ENCODE measurements at regions not wholly inside any gene's neighbourhood (a gene's known extent, or its start where the extent isn't known, plus 50 kb on each side); places are given as distances from the start of the nearest gene placed in this dataset.

DNA sequence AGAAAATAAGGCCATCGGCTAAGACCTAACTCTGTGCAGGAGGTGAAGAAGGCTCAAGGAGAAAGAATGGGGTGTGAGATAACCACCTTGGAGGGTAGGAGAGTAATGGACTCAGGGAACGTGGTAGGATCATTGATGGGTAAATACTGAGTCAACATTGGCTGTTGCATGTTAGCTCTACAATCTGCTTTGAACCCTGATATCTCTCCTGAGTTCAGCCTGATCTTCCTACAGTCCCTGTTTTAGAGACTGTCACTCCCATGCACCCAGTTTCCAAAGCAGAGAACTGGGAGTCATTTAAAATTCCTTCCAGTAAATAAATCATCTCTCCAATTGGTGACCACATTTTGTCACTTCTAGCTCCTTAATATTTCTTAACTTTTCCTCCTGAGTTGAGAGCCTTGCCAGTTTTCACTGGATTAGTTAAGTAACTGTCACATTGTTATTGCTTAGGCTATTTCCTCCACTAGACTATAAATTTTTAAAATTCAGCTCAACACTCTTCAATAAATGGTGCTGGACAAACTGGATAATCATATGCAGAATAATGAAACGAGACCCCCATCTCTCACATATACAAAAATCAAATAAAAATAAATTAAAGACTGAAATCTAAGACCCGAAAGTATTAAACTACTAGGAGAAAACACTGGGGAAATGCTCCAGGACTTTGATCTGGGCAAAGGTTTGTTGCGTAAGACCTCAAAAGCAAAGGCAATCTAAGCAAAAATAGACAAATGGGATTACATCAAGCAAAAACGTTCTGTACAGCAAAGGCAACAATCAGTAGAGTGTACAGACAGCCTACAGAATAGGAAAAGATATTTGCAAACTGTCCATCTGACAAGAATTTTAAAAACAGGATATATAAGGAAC is 138.9 kb upstream of the TMEM170B start:
- H3K36me3 Mint-ChIP-seq = no peaks in the 10 kb centered on the region
- no peak overlapping the region for H3K27ac Mint-ChIP-seq
- no peaks in the 10 kb centered on the region for H3K27me3 Mint-ChIP-seq
- DNase-seq (ENCODE audit: low spot score in 2 of 2) = no peak
- H3K4me1 Mint-ChIP-seq = peaks cover 19% of the 10 kb centered on the region
- ATAC-seq (ENCODE audit: low read depth) = no peak
- H3K9me3 Mint-ChIP-seq = no peaks in the 10 kb centered on the region
- no peak overlapping the region for H3K4me3 Mint-ChIP-seq

DNA sequence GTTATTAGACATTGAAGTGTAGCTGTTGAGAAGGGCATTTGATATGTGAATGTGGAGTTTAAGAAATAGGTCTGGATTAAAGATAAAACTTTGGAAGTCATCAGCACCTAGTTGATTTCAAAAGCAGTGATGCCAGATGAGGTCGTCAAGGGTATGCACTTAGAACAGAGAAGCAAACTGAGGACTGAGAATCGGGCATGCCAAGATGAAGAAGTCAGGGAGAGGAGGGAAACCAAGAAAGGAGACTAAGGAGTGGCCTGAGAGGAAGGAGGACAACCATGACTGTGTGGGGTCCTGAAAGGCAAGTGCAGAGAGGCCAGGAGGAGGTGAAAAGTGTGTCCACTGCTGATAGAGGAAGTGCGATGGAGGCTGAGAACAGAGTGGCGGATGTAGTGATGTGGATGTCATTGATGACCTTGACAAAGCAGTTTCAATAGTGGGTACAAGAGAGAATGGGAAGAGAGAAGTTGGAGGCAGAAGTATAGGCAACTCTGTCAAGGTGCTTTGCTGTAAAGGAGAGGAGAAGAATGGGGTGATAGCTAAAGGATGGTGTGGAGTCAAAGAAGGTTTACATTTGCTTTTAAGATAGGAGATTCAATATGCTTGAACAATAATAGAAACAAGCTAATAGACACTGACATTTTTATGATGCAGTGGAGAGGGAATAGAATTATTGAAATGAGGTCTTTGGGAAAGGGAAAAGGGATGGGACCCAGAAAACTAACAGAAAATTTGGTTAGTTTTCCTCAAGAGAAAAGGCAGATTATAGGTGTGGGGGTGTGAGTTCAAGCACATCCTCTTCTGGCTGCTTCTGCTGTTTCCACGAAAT is 139.7 kb upstream of the TMEM170B start:
- no peak for DNase-seq (ENCODE audit: low spot score in 2 of 2)
- no peaks in the 10 kb centered on the region for H3K36me3 Mint-ChIP-seq
- H3K27ac Mint-ChIP-seq = no peak overlapping the region
- H3K27me3 Mint-ChIP-seq = no peaks in the 10 kb centered on the region
- H3K4me3 Mint-ChIP-seq = no peak overlapping the region
- no peak for ATAC-seq (ENCODE audit: low read depth)
- peaks cover 11% of the 10 kb centered on the region for H3K4me1 Mint-ChIP-seq
- H3K9me3 Mint-ChIP-seq = no peaks in the 10 kb centered on the region

DNA sequence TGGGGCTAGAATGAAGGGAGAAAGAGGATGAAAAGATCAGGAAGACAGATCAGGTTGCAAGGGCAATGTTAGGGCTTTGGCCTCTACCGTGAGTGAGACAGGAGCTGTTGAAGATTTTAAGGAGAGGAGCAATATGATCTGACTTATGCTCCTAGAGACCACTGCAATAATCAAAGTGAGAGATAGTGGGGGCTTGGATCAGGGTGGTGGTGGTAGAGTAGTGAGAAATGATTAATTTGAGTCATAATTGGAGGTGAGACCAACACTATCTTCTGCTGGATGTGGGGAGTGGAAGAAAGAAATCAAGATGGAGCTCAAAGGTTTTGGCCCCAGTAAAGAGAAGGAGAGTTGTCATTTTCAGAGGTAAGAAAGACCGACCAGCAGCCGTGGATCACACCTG is 140.7 kb upstream of the TMEM170B start:
- no peak overlapping the region for H3K4me3 Mint-ChIP-seq
- no peaks in the 10 kb centered on the region for H3K9me3 Mint-ChIP-seq
- ATAC-seq (ENCODE audit: low read depth) (no peak), DNase-seq (ENCODE audit: low spot score in 2 of 2) (no peak)
- H3K27me3 Mint-ChIP-seq = no peaks in the 10 kb centered on the region
- no peak overlapping the region for H3K27ac Mint-ChIP-seq
- no peaks in the 10 kb centered on the region for H3K36me3 Mint-ChIP-seq
- peaks cover 13% of the 10 kb centered on the region for H3K4me1 Mint-ChIP-seq

DNA sequence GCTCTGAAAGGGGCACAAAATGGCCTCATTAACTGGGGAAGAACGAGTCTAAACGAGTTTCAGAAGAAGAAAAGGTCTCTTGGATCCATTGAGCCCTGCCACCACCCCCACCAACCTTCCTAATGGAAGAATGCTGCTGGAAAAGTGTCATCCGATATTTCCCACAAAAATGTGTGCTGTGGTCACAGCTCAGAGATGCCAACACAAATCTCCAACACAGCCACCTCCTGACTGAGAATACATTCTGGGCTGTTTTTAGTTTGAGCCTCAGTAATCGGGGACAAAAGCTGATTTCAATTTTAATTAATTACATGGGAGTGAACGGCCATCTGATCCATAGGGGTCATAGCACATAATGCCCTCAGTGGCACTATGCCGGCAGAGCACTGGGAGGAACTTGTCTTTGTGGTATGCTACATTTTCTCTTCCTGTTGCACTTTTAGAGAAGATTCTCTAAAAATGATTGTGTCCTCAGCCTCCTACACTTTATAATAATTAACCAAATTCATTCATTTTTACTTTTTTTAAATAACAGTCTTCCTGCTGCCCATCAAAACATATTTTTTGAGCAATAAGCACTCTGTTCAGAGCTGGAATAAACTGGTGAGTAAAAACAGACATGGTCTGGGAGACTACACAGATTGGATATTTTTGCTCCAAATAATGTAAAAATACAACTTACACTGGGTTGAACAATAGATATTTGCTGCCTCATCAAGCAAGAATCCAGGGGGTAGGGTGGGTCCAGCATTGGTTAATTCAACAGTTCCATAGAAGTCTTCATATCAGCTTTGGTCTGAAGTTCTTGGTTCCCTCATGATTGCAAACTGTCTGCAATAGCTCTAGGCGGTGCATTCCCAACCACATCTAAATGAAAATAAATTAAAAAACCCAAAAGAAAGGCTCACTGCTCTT is 143.6 kb upstream of the TMEM170B start:
- Mint-ChIP-seq H3K4me3 (no peak overlapping the region), H3K27ac (no peak overlapping the region), H3K9me3 (no peaks in the 10 kb centered on the region)

DNA sequence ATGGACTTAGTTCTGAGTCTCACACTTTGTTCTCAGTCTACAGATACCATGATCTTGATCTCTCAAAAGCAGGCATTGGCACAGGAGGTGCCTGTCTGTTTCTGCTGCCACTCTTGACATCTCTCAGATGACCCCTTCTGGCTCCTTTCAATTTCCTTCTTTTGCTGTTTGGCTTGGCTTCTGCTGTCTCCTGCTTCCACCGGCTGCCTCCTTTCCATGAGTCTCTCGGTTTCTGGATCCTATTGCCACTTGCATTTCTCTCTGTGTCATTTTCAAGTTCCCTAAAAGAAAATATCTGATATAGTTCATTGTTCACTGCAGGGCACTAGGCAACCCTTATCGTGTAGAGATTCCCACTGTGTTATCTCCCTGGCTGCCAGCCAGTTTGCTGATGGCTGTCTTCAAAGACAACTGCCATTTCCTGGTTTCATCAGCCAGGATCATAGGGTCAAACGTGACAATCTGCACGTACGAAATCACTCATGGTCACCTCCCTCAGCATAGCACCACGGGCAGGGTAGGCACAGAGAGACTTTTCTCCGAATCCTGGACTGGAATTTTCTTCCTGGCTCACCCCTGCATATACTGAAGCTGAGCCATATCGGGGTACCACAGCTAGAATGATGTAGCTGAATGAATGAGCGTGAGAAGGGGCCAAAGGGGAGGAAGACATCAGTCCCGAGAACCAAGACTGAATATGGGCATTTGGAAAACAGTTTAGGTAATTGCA is 144.6 kb upstream of the TMEM170B start:
- H3K36me3 Mint-ChIP-seq = no peaks in the 10 kb centered on the region
- H3K27ac Mint-ChIP-seq = no peak overlapping the region
- H3K4me1 Mint-ChIP-seq = peaks cover 13% of the 10 kb centered on the region
- DNase-seq (ENCODE audit: low spot score in 2 of 2) (no peak), ATAC-seq (ENCODE audit: low read depth) (no peak)
- no peaks in the 10 kb centered on the region for H3K27me3 Mint-ChIP-seq
- no peaks in the 10 kb centered on the region for H3K9me3 Mint-ChIP-seq
- H3K4me3 Mint-ChIP-seq = no peak overlapping the region

More for the DNA sequence above, 143.6 kb upstream of the TMEM170B start:
- peaks cover 13% of the 10 kb centered on the region for H3K4me1 Mint-ChIP-seq
- no peak for DNase-seq (ENCODE audit: low spot score in 2 of 2)
- no peaks in the 10 kb centered on the region for H3K27me3 Mint-ChIP-seq
- ATAC-seq (ENCODE audit: low read depth) = no peak
- no peaks in the 10 kb centered on the region for H3K36me3 Mint-ChIP-seq

DNA sequence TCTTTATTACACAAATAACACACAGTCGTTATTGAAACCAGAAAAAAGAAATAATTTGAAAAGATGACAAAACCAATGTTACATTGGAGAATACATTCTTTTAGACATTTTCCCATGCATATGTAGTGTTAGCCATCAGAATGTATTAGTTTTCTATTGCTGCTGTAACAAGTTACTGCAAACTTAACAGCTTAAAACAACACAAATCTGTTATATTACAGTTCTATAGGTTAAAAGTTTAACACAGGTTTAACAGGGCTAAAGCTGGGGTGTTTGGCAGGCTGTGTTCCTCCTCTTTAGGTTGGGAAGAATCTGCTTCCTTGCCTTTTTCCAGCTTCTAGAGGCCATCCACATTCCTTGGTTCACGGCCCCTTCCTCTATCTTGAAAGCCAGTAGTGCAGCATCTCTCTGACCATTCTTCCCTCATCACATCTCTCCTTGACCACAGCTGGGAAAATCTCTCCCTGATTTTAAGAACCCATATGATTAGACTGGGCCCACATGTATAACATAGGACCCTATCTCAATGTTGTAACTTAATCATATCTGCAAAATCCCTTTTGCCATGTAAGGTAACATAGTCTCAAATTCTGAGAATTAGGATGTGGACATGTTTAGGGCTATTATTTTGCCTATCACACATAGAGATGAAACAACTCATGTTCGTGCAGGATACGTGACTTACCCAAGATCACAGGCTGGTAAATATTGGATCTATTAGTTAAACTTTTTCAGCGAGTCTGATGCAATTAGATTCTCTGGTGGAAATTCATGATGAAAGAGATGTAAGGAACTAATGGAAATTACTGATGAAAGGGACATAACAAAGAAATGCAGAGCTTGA is 145.4 kb upstream of the TMEM170B start:
- Mint-ChIP-seq H3K4me1 (peaks cover 8% of the 10 kb centered on the region), H3K27me3 (no peaks in the 10 kb centered on the region)
- ATAC-seq (ENCODE audit: low read depth) = no peak

DNA sequence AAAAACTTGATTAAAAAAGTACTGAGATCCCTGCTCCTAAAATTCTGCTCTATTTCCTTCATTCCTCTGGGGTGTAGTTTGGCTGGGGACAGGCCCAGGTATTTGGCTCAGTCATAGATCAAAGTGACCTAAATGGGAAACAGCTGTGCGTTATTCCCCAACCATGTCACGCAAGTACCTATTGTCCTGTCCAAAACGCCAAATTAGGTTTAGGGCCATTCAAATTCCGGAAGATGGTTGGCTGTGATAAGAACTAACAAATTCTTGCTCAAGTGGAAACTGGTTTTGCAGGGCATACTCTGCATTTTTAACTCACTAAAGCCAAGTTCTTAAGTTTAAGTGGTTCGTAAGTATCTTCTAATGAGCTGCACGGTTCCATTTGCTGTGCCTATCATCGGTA is 147.6 kb upstream of the TMEM170B start:
- no peak for ATAC-seq (ENCODE audit: low read depth)
- Mint-ChIP-seq H3K27ac (no peak overlapping the region), H3K4me1 (peaks cover 23% of the 10 kb centered on the region), H3K36me3 (no peaks in the 10 kb centered on the region), H3K4me3 (no peak overlapping the region), H3K9me3 (no peaks in the 10 kb centered on the region), H3K27me3 (no peaks in the 10 kb centered on the region)
- DNase-seq (ENCODE audit: low spot score in 2 of 2) = no peak

More for the DNA sequence above, 145.4 kb upstream of the TMEM170B start:
- Mint-ChIP-seq H3K36me3 (no peaks in the 10 kb centered on the region), H3K9me3 (no peaks in the 10 kb centered on the region), H3K4me3 (no peak overlapping the region), H3K27ac (no peak overlapping the region)
- no peak for DNase-seq (ENCODE audit: low spot score in 2 of 2)

DNA sequence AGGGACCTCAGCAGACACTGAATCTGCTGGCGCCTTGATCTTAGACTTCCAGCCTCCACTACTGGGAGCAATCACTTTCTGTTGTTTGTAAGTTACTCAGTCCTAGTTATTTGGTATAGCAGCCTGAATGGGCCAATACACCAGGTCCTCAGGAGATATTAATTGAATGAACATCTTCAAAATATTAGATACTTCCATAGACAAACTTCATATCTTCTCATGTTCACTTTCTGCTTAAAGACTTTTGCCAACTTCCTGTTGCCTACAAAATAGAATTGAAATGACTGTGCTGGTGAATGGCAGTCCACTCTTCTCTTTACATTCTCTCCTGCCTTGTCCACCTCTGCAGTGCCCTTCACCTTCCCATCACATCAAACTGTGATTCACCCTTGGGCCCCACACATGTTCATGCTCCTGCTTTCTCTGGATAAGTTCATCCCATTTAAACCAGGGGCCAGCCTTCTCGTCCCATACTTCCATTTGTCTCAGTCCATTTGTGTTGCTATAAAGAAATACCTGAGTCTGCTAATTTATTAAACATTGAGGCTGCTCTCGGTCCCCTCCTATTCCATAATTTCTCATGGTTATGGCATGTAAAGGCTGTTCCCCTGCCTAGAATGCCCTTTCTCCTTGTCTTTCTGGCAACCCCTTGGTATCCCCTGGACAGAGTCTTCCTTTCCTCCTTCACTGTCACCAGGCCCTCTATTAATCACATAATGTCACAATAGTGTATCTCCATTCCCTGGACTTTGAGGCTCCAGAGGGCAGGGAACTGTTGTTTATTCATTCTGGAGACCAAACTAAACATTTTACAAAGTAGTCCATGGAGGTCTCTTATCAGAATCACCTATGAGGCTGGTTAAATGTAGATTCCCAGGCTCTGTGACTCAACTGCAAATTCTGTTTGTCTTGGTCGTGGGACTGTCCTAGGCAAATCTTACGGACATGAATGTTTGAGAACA is 148.3 kb upstream of the TMEM170B start:
- Mint-ChIP-seq H3K36me3 (no peaks in the 10 kb centered on the region), H3K27ac (no peak overlapping the region), H3K4me3 (no peak overlapping the region), H3K27me3 (no peaks in the 10 kb centered on the region), H3K4me1 (peaks cover 19% of the 10 kb centered on the region), H3K9me3 (no peaks in the 10 kb centered on the region)
- ATAC-seq (ENCODE audit: low read depth) (no peak), DNase-seq (ENCODE audit: low spot score in 2 of 2) (no peak)

DNA sequence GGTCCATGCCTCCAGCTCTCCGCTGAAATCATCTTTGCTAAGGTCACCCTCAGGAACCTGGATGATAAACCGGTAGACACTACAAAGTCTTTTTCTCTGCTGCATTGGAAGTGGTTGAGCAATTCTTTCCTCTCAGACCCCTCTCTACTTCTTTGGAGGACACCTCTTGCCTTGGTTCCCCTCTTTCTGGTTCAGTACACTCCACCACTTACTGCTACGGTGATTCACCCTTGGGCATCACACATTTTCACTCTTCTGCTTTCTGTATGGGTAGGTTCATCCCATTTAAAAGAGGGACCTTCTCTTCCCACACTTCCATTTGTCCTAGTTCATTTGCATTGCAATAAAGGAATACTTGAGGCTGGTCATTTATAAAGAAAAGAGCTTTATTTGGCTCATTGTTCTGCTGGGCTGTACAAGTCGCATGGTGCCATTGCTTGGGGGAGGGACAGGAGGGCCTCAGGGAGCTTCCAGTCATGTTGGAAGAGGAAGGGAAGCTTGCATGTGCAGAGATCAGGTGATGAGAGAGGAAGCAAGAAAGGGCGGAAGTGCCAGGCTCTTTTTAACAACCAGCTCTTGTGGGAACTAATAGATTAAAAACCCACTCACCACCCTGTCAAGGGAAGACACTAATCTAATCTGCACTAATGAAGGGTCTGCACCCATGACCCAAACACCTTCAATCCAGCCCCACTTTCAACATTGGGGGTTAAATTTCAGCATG is 149.7 kb upstream of the TMEM170B start:
- Mint-ChIP-seq H3K9me3 (no peaks in the 10 kb centered on the region), H3K4me3 (no peak overlapping the region), H3K4me1 (peaks cover 20% of the 10 kb centered on the region), H3K27me3 (no peaks in the 10 kb centered on the region), H3K27ac (no peak overlapping the region), H3K36me3 (no peaks in the 10 kb centered on the region)
- DNase-seq (ENCODE audit: low spot score in 2 of 2) (no peak), ATAC-seq (ENCODE audit: low read depth) (peak; percentile 69)

DNA sequence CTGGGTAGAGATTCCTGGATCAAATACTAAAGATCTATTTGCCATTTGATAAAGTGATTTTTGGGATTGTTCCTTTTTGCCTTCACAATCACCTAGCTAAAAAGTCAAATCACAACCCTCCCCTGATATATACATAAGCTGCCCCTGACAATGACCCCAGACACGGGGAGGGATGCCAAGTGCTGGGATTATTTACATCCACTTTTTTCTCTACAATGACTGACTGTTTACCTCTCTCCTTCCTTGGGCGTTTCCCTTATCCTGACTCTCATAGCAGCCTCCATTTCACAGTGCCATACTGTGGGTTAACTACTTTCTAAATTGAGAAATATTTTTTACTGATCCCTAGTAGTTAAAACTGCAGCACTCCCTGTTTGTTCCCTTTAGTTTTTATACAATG is 150.8 kb upstream of the TMEM170B start:
- Mint-ChIP-seq H3K4me3 (no peak overlapping the region), H3K27ac (peak overlapping the region; percentile 61), H3K9me3 (no peaks in the 10 kb centered on the region), H3K36me3 (no peaks in the 10 kb centered on the region), H3K4me1 (peaks cover 26% of the 10 kb centered on the region), H3K27me3 (no peaks in the 10 kb centered on the region)
- DNase-seq (ENCODE audit: low spot score in 2 of 2) (no peak), ATAC-seq (ENCODE audit: low read depth) (no peak)

DNA sequence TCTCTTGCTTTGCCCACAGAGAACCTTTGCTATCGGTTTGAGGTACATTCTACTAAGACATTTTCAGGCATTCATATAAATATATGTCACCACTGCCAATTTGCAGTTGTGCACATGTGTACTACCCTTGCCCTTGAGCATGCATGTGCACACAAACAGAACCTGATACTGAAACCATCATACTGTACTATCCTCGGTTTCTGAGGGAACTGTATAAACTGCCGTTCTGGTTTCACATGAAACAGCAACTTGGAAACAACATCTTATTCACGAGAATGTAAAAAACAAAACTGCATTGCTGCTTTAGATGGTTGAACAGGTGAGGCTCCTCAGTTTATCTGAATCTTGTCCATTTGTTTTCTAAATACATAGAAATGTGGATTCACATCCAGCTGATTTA is 151.2 kb upstream of the TMEM170B start:
- ATAC-seq (ENCODE audit: low read depth) = peak; percentile 33
- peak in 1 of 2 donors; percentile 14 for DNase-seq (ENCODE audit: low spot score in 2 of 2)
- Mint-ChIP-seq H3K36me3 (no peaks in the 10 kb centered on the region), H3K27me3 (no peaks in the 10 kb centered on the region), H3K4me3 (peak overlapping the region; percentile 54), H3K4me1 (peaks cover 30% of the 10 kb centered on the region), H3K27ac (peak overlapping the region; percentile 61), H3K9me3 (no peaks in the 10 kb centered on the region)
